ENCODE measurements at regions not wholly inside any gene's neighbourhood (a gene's known extent, or its start where the extent isn't known, plus 50 kb on each side); places are given as distances from the start of the nearest gene placed in this dataset.

- Histone ChIP-seq H3K4me2 (ENCODE audit: insufficient read depth, low read length) (no peak overlapping the region), H3K27me3 (ENCODE audit: control insufficient read depth in 2 of 2, insufficient read depth in 2 of 2, low read length in 2 of 2) (no peaks in the 10 kb centered on the region; a peak in 2 of 5 replicates), H2AFZ (ENCODE audit: low read depth, low read length) (no peak overlapping the region), H3K4me3 (no peak overlapping the region), H4K20me1 (replicated peaks; ENCODE audit: control insufficient read depth, insufficient read depth, low read length) (no peaks in the 10 kb centered on the region), H3K27ac (ENCODE audit: extremely low read depth, low read depth, low read length) (no peak overlapping the region), H3K9me3 (replicated peaks; ENCODE audit: control insufficient read depth, insufficient read depth, low read depth, low read length) (no peaks in the 10 kb centered on the region), H3K36me3 (ENCODE audit: control insufficient read depth, insufficient read depth, low read length) (no peaks in the 10 kb centered on the region), H3K4me1 (replicated peaks in 1 of 2; ENCODE audit: control insufficient read depth in 2 of 2, insufficient read depth in 2 of 2, low read length in 2 of 2) (peaks cover 0 to 12% of the 10 kb centered on the region in 2 experiments; a peak in 3 of 5 replicates), H3K9me1 (ENCODE audit: control insufficient read depth, insufficient read depth, low read length) (no peaks in the 10 kb centered on the region), H3K9ac (ENCODE audit: insufficient read depth in 1 of 2, low read depth in 2 of 2, low read length in 2 of 2) (no peak overlapping the region), H3K79me2 (ENCODE audit: control insufficient read depth, insufficient read depth, low read length) (no peaks in the 10 kb centered on the region)
- POLR2A ChIA-PET, result no interaction called here
- intact Hi-C loops (cut with micrococcal nuclease), result no loop called here
- DNase-seq (ENCODE audit: extremely low read depth in 1 of 4, low spot score in 3 of 4) (no peak), FAIRE-seq (no peak), ATAC-seq (no peak)
- BruUV-seq (replicated peaks), result no TSS peak
- CTCF ChIA-PET (ENCODE audit: low intra/inter-chr PET ratio), result no interaction called here
- 5% methylated on average over 3 of the region's 3 CpGs for WGBS (ENCODE audit: insufficient coverage, low coverage, missing lambda C conversion rate)
- in situ Hi-C loops (cut with MboI), result no loop called here
- TF ChIP-seq ETS1 (conservative IDR thresholded peaks at IDR 0.05; ENCODE audit: control insufficient read depth, low read depth, low read length) (no peak), CREB5 (CRISPR knock-in tag; IDR thresholded peaks at IDR 0.05) (no peak), HLTF (IDR thresholded peaks at IDR 0.05) (no peak), ZNF589 (CRISPR knock-in tag; IDR thresholded peaks at IDR 0.05; ENCODE audit: low read depth) (no peak), ZNF76 (CRISPR knock-in tag; IDR thresholded peaks at IDR 0.05; ENCODE audit: borderline replicate concordance) (no peak), RBM34 (IDR thresholded peaks at IDR 0.05; ENCODE audit: borderline replicate concordance, insufficient read depth, low read length) (no peak), HMG20A (CRISPR knock-in tag; conservative IDR thresholded peaks at IDR 0.05) (no peak), CBFB (CRISPR knock-in tag; IDR thresholded peaks at IDR 0.05) (no peak), ZNF644 (tag; IDR thresholded peaks at IDR 0.05; ENCODE audit: low read depth) (no peak), CBX8 (IDR thresholded peaks at IDR 0.05; ENCODE audit: borderline replicate concordance, extremely low read depth, low read depth, low read length, poor library complexity, severe bottlenecking) (no peak), ZNF232 (CRISPR knock-in tag; IDR thresholded peaks at IDR 0.05) (no peak), ZNF280A (IDR thresholded peaks at IDR 0.05; ENCODE audit: low read depth, partially characterized antibody) (no peak), MYNN (IDR thresholded peaks at IDR 0.05) (no peak), MYNN (CRISPR knock-in tag; IDR thresholded peaks at IDR 0.05) (no peak), PCBP1 (IDR thresholded peaks at IDR 0.05; ENCODE audit: low read depth, low read length, poor library complexity, severe bottlenecking) (no peak), KHSRP (IDR thresholded peaks at IDR 0.05) (no peak), JUNB (CRISPR knock-in tag; conservative IDR thresholded peaks at IDR 0.05) (no peak)
- TF ChIP-seq, protein P1, sequence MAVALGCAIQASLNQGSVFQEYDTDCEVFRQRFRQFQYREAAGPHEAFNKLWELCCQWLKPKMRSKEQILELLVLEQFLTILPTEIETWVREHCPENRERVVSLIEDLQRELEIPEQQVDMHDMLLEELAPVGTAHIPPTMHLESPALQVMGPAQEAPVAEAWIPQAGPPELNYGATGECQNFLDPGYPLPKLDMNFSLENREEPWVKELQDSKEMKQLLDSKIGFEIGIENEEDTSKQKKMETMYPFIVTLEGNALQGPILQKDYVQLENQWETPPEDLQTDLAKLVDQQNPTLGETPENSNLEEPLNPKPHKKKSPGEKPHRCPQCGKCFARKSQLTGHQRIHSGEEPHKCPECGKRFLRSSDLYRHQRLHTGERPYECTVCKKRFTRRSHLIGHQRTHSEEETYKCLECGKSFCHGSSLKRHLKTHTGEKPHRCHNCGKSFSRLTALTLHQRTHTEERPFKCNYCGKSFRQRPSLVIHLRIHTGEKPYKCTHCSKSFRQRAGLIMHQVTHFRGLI (CRISPR knock-in tag; IDR thresholded peaks at IDR 0.05), result no peak
Measured at GRCh38 chr12:115201966-115202365, 518.0 kb upstream of the TBX3 start.

Measured in K562 (cell line).